B cell (primary cell): ENCODE measurements at regions not wholly inside any gene's neighbourhood (a gene's known extent, or its start where the extent isn't known, plus 50 kb on each side); places are given as distances from the start of the nearest gene placed in this dataset.

Experiments
- ATAC-seq: fragments of 200-7000 bp; cut with Tn5 transposase; one replicate; pipeline ENCODE4 v1.10.0; 2021; ENCODE audit warnings: low read depth, mild to moderate bottlenecking, moderate number of reproducible peaks, moderate library complexity
- CTCF ChIA-PET: fragments of 350-600 bp; sonication (Branson Sonifier 250); formaldehyde crosslinking; loops from one replicate; lab custom pipeline; 2021; ENCODE audit warnings: antibody characterized with exemption, inconsistent platforms; lab: Charles Lee
- POLR2A ChIA-PET: fragments of 350-600 bp; sonication (Branson Sonifier 250); formaldehyde crosslinking; loops from one replicate; lab custom pipeline; 2021; ENCODE audit warnings: antibody characterized with exemption; lab: Charles Lee
- DNase-seq: peaks from one replicate; pipeline ENCODE4 v3.0.0; 2013
- H2AFZ ChIP-seq: 2 replicates; pipeline ENCODE4 v1.6.1; 2012; ENCODE audit warnings: mild to moderate bottlenecking, low read depth, low read length; ENCODE audit not compliant: insufficient read depth, poor library complexity, severe bottlenecking
- H3K27ac ChIP-seq, 2 donors: 1 replicate in 1 of 2; 2 replicates in 1 of 2; pipeline ENCODE4 v1.5.1; 2012 to 2013; ENCODE audit warnings: low read length in 2 of 2, mild to moderate bottlenecking in 2 of 2, moderate library complexity in 1 of 2
- H3K27me3 ChIP-seq, 4 experiments: fragments of 200-600 bp in 1 of 4; sonication (generic) in 1 of 4; replicated peaks in 1 of 4; 1 replicate in 2 of 4; 2 replicates in 2 of 4; pipeline versions ENCODE4 v1.6.1 to v1.7.0; 2013 to 2016; ENCODE audit warnings: low read length in 3 of 4, mild to moderate bottlenecking in 2 of 4, mixed read lengths in 1 of 4, moderate library complexity in 1 of 4; ENCODE audit not compliant: insufficient read depth in 4 of 4, control insufficient read depth in 3 of 4; ENCODE audit errors: control extremely low read depth in 1 of 4
- H3K36me3 ChIP-seq, 2 experiments: replicated peaks in 1 of 2; 1 replicate in 1 of 2; 2 replicates in 1 of 2; pipeline versions ENCODE4 v1.6.1 to v1.7.1; 2013; ENCODE audit warnings: low read length in 1 of 2; ENCODE audit not compliant: insufficient read depth in 2 of 2, control insufficient read depth in 1 of 2; ENCODE audit errors: control extremely low read depth in 1 of 2, extremely low read depth in 1 of 2
- H3K4me1 ChIP-seq, 2 donors: fragments of 200-600 bp in 1 of 2; sonication (generic) in 1 of 2; 1 replicate in 1 of 2; 2 replicates in 1 of 2; pipeline versions ENCODE4 v1.5.1 to v1.6.1; 2013 to 2017; ENCODE audit warnings: low read length in 2 of 2; ENCODE audit not compliant: control insufficient read depth in 2 of 2, insufficient read depth in 2 of 2
- H3K4me2 ChIP-seq: replicated peaks from 2 replicates; pipeline ENCODE3; 2012; ENCODE audit warnings: mild to moderate bottlenecking, low read depth, low read length; ENCODE audit not compliant: poor library complexity, severe bottlenecking
- H3K4me3 ChIP-seq, 5 experiments: fragments of 200-600 bp in 1 of 5; sonication (generic) in 1 of 5; 1 replicate in 3 of 5; 2 replicates in 2 of 5; pipeline versions ENCODE4 v1.5.1 to v1.7.0; 2011 to 2016; ENCODE audit warnings: low read length in 4 of 5, mild to moderate bottlenecking in 4 of 5, low read depth in 2 of 5, control low read depth in 1 of 5, moderate library complexity in 1 of 5; ENCODE audit not compliant: insufficient read depth in 1 of 5; ENCODE audit errors: control extremely low read depth in 1 of 5, extremely low read depth in 1 of 5
- H3K79me2 ChIP-seq: fragments of 200-600 bp; sonication (generic); one replicate; pipeline ENCODE4 v1.6.0; 2016; ENCODE audit warnings: low read length; ENCODE audit not compliant: control insufficient read depth, insufficient read depth
- H3K9ac ChIP-seq: fragments of 200-600 bp; sonication (generic); 2 replicates; pipeline ENCODE4 v1.6.1; 2017; ENCODE audit warnings: mild to moderate bottlenecking, low read length, moderate library complexity
- H3K9me3 ChIP-seq, 3 donors: one replicate each; pipeline versions ENCODE4 v1.6.1 to v1.7.1; 2013; ENCODE audit warnings: low read length in 2 of 3; ENCODE audit not compliant: control insufficient read depth in 2 of 3, insufficient read depth in 1 of 3; ENCODE audit errors: control extremely low read depth in 1 of 3
- H4K20me1 ChIP-seq: 2 replicates; pipeline ENCODE4 v1.6.0; 2012; ENCODE audit warnings: mild to moderate bottlenecking, low read length; ENCODE audit not compliant: insufficient read depth, control insufficient read depth, poor library complexity, severe bottlenecking
- H3K27ac Mint-ChIP-seq: one replicate; pipeline ENCODE4 v1.8.0; 2021; ENCODE audit warnings: mixed read lengths
- H3K27me3 Mint-ChIP-seq: one replicate; pipeline ENCODE4 v1.8.0; 2021; ENCODE audit warnings: mixed read lengths
- H3K4me1 Mint-ChIP-seq: one replicate; pipeline ENCODE4 v1.8.0; 2021; ENCODE audit warnings: mixed read lengths
- H3K4me3 Mint-ChIP-seq: one replicate; pipeline ENCODE4 v1.8.0; 2021; ENCODE audit warnings: mixed read lengths
- H3K9me3 Mint-ChIP-seq: one replicate; pipeline ENCODE4 v1.8.0; 2022; ENCODE audit warnings: mixed read lengths; ENCODE audit not compliant: insufficient read depth
- CTCF ChIP-seq: fragments of 200-600 bp; IDR thresholded peaks from one replicate; pipeline ENCODE4 v1.8.0; 2022; ENCODE audit warnings: antibody characterized with exemption, mild to moderate bottlenecking
- EZH2 ChIP-seq: IDR thresholded peaks from 2 replicates; pipeline ENCODE4 v1.6.1; 2012; ENCODE audit warnings: borderline replicate concordance, low read depth, mild to moderate bottlenecking, moderate library complexity, low read length; ENCODE audit not compliant: insufficient read depth, poor library complexity, severe bottlenecking
- WGBS: methylation state at CpG from one replicate; pipeline ENCODE4 v1.1.5; 2013; ENCODE audit warnings: missing lambda C conversion rate; ENCODE audit not compliant: insufficient coverage; 5-methylcytosine and 5-hydroxymethylcytosine counted together
- intact Hi-C: fragments of 100-400 bp; cut with micrococcal nuclease; formaldehyde crosslinking; loops from one replicate; pipeline ENCODE4 v1.10.0; 2022

DNA sequence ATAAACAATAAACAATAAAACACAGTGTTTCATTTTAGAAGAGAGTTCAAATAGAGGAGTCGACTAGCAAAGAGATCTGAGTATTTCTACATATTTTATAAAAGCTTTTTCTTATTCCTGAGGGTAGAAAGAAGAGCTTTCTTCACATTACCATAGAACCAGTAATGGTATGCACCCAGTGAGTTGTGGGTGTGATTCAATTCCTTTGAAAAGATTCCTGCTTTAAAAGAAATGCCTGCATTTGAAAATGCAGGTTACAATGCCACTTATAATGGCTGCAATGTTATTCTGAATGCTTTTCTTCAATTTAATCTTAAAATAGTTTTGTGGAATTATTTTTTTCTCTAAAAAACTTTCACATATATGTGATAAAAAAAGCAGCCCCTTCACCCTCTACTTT lies 178.1 kb downstream of the CDC14C start:
- H3K9ac ChIP-seq = no peak overlapping the region
- H3K27me3 ChIP-seq = no peaks in the 10 kb centered on the region
- no peaks in the 10 kb centered on the region for H3K79me2 ChIP-seq
- ChIA-PET CTCF (no interaction called here), POLR2A (no interaction called here)
- peaks cover 0 to under 1% (median 0%) of the 10 kb centered on the region in 3 donors for H3K9me3 ChIP-seq
- no peaks in the 10 kb centered on the region for H3K4me1 ChIP-seq
- TF ChIP-seq EZH2 (no peak), CTCF (no peak)
- Mint-ChIP-seq H3K27ac (no peak overlapping the region), H3K27me3 (no peaks in the 10 kb centered on the region), H3K9me3 (peaks cover 2% of the 10 kb centered on the region), H3K4me1 (no peaks in the 10 kb centered on the region), H3K4me3 (no peak overlapping the region)
- intact Hi-C loops = no loop called here
- H3K36me3 ChIP-seq = no peaks in the 10 kb centered on the region
- ATAC-seq (no peak), DNase-seq (no peak)
- no peak overlapping the region for H3K27ac ChIP-seq
- H3K4me3 ChIP-seq = no peak overlapping the region
- no peak overlapping the region for H2AFZ ChIP-seq
- H4K20me1 ChIP-seq = no peaks in the 10 kb centered on the region
- H3K4me2 ChIP-seq = no peak overlapping the region
- WGBS = no CpG with 5 or more reads among the region's 1 CpG

DNA sequence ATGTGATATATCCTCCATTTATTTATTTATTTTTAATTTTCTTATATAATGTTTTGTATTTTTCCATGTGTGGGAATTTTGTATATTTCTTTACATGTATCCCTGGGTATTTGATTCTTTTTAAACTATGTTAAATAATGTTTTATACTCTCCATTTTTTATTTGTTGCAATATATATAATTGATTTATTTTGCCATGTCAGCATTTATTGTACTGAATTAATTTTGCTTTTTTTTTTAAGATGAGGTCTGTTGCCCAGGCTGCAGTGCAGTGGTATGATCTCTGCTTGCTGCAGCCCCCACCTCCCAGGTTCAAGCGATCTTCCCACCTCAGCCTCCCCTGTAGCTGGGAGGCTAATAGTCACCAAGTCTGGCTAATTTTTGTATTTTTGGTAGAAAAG lies 187.4 kb downstream of the CDC14C start:
- Mint-ChIP-seq H3K9me3 (peaks cover 11% of the 10 kb centered on the region), H3K27me3 (no peaks in the 10 kb centered on the region), H3K4me1 (no peaks in the 10 kb centered on the region), H3K4me3 (no peak overlapping the region), H3K27ac (no peak overlapping the region)
- Histone ChIP-seq H4K20me1 (no peaks in the 10 kb centered on the region), H2AFZ (no peak overlapping the region), H3K27me3 (no peaks in the 10 kb centered on the region), H3K27ac (no peak overlapping the region), H3K9ac (no peak overlapping the region), H3K4me3 (no peak overlapping the region), H3K36me3 (no peaks in the 10 kb centered on the region), H3K9me3 (peaks cover 0 to 11% (median 0%) of the 10 kb centered on the region in 3 donors), H3K4me2 (no peak overlapping the region), H3K79me2 (no peaks in the 10 kb centered on the region), H3K4me1 (no peaks in the 10 kb centered on the region)
- ChIA-PET CTCF (no interaction called here), POLR2A (no interaction called here)
- intact Hi-C loops = no loop called here
- no peak for TF ChIP-seq EZH2
- TF ChIP-seq CTCF = no peak
- WGBS = no CpG with 5 or more reads among the region's 1 CpG
- ATAC-seq = no peak
- no peak for DNase-seq
